ENCODE measurements at regions not wholly inside any gene's neighbourhood (a gene's known extent, or its start where the extent isn't known, plus 50 kb on each side); places are given as distances from the start of the nearest gene placed in this dataset.

DNA sequence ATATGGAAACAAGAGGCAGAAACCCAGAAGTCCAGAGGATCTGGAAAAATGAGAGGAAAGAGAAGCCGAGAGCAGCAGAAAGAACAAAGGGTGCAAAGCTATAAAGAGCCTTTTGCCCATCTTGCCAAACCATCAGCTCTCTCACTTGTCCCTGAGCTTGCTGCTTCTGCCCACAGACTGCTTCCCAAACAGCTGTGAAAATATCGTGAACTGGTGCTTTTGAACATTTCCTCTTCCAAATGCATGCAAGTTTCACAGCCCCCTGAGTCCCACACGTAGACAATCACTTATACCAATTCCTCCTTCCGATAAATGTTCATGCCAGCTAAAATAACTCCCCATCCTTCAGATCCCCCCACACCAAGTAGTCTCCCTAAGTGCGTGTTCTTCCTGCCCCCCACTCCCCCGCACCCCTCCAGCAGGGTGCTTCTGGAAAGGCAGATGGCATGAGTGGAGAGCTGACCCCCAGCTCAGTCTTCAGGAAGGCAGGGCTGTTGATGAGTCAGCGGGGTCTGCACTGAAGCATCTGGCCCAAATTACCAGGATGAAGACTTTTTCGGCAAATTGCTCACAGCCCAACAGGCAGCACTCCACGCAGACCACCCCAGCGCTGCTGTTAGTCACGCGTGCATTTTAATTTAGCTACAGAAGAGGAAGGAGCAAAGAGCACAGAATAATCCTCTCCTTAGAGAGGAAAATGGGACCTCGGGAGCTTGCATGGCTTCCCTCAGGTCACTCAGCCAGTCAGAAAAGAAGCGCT is 76.1 kb upstream of the KCNMA1 start:
- TF ChIP-seq, protein P1, sequence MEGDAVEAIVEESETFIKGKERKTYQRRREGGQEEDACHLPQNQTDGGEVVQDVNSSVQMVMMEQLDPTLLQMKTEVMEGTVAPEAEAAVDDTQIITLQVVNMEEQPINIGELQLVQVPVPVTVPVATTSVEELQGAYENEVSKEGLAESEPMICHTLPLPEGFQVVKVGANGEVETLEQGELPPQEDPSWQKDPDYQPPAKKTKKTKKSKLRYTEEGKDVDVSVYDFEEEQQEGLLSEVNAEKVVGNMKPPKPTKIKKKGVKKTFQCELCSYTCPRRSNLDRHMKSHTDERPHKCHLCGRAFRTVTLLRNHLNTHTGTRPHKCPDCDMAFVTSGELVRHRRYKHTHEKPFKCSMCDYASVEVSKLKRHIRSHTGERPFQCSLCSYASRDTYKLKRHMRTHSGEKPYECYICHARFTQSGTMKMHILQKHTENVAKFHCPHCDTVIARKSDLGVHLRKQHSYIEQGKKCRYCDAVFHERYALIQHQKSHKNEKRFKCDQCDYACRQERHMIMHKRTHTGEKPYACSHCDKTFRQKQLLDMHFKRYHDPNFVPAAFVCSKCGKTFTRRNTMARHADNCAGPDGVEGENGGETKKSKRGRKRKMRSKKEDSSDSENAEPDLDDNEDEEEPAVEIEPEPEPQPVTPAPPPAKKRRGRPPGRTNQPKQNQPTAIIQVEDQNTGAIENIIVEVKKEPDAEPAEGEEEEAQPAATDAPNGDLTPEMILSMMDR (conservative IDR thresholded peaks at IDR 0.05; ENCODE audit: low read depth in 2 of 2), result no peak
- TF ChIP-seq EZH2 (IDR thresholded peaks at IDR 0.05; ENCODE audit: low read depth, unreplicated experiment) (no peak), POLR2AphosphoS5 (IDR thresholded peaks at IDR 0.05; ENCODE audit: low read depth) (no peak), EZH2phosphoT487 (IDR thresholded peaks at IDR 0.05; ENCODE audit: unreplicated experiment) (no peak), CREB1 (CRISPR knock-in tag; IDR thresholded peaks at IDR 0.05; ENCODE audit: low read depth) (no peak), JUNB (IDR thresholded peaks at IDR 0.05; ENCODE audit: unreplicated experiment) (no peak), ZNF331 (CRISPR knock-in tag; IDR thresholded peaks at IDR 0.05; ENCODE audit: low read depth) (no peak), ZNF114 (CRISPR knock-in tag; IDR thresholded peaks at IDR 0.05) (no peak)
- TF ChIP-seq, protein P2, sequence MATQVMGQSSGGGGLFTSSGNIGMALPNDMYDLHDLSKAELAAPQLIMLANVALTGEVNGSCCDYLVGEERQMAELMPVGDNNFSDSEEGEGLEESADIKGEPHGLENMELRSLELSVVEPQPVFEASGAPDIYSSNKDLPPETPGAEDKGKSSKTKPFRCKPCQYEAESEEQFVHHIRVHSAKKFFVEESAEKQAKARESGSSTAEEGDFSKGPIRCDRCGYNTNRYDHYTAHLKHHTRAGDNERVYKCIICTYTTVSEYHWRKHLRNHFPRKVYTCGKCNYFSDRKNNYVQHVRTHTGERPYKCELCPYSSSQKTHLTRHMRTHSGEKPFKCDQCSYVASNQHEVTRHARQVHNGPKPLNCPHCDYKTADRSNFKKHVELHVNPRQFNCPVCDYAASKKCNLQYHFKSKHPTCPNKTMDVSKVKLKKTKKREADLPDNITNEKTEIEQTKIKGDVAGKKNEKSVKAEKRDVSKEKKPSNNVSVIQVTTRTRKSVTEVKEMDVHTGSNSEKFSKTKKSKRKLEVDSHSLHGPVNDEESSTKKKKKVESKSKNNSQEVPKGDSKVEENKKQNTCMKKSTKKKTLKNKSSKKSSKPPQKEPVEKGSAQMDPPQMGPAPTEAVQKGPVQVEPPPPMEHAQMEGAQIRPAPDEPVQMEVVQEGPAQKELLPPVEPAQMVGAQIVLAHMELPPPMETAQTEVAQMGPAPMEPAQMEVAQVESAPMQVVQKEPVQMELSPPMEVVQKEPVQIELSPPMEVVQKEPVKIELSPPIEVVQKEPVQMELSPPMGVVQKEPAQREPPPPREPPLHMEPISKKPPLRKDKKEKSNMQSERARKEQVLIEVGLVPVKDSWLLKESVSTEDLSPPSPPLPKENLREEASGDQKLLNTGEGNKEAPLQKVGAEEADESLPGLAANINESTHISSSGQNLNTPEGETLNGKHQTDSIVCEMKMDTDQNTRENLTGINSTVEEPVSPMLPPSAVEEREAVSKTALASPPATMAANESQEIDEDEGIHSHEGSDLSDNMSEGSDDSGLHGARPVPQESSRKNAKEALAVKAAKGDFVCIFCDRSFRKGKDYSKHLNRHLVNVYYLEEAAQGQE (IDR thresholded peaks at IDR 0.05; ENCODE audit: unreplicated experiment), result no peak
- TF ChIP-seq, protein P3, sequence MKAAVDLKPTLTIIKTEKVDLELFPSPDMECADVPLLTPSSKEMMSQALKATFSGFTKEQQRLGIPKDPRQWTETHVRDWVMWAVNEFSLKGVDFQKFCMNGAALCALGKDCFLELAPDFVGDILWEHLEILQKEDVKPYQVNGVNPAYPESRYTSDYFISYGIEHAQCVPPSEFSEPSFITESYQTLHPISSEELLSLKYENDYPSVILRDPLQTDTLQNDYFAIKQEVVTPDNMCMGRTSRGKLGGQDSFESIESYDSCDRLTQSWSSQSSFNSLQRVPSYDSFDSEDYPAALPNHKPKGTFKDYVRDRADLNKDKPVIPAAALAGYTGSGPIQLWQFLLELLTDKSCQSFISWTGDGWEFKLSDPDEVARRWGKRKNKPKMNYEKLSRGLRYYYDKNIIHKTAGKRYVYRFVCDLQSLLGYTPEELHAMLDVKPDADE (IDR thresholded peaks at IDR 0.05), result no peak

All from GM23338 (cell line).